ENCODE measurements at regions not wholly inside any gene's neighbourhood (a gene's known extent, or its start where the extent isn't known, plus 50 kb on each side); places are given as distances from the start of the nearest gene placed in this dataset.

- H3K36me3 Mint-ChIP-seq (ENCODE audit: low read depth) = no peaks in the 10 kb centered on the region
- no peaks in the 10 kb centered on the region for H3K9me3 Mint-ChIP-seq
- no peak overlapping the region for H3K4me3 Mint-ChIP-seq
- H3K4me1 Mint-ChIP-seq = peaks cover 27% of the 10 kb centered on the region
- peak overlapping the region in 1 of 3 experiments; percentile 83 for H3K27ac Mint-ChIP-seq
- H3K27me3 Mint-ChIP-seq (ENCODE audit: low read depth) = no peaks in the 10 kb centered on the region
- TF ChIP-seq CTCF (IDR thresholded peaks at IDR 0.05; ENCODE audit: unreplicated experiment in 3 of 3) = no peak
Observed at GRCh38 chr1:116287341-116288200, 85.5 kb upstream of the ATP1A1 start.

GRCh38 chr1:116288201-116288598, 84.8 kb upstream of the ATP1A1 start:
- Mint-ChIP-seq H3K4me1 (peaks cover 27% of the 10 kb centered on the region), H3K27me3 (ENCODE audit: low read depth) (no peaks in the 10 kb centered on the region), H3K9me3 (no peaks in the 10 kb centered on the region), H3K36me3 (ENCODE audit: low read depth) (no peaks in the 10 kb centered on the region), H3K4me3 (no peak overlapping the region), H3K27ac (no peak overlapping the region)
- no peak for TF ChIP-seq CTCF (IDR thresholded peaks at IDR 0.05; ENCODE audit: unreplicated experiment in 3 of 3)

GRCh38 chr1:116289193-116289592, 83.9 kb upstream of the ATP1A1 start:
- no peaks in the 10 kb centered on the region for H3K27me3 Mint-ChIP-seq (ENCODE audit: low read depth)
- no peak overlapping the region for H3K4me3 Mint-ChIP-seq
- H3K27ac Mint-ChIP-seq = no peak overlapping the region
- no peaks in the 10 kb centered on the region for H3K36me3 Mint-ChIP-seq (ENCODE audit: low read depth)
- TF ChIP-seq CTCF (IDR thresholded peaks at IDR 0.05; ENCODE audit: unreplicated experiment in 3 of 3) = no peak
- H3K4me1 Mint-ChIP-seq = peaks cover 27% of the 10 kb centered on the region
- H3K9me3 Mint-ChIP-seq = no peaks in the 10 kb centered on the region

GRCh38 chr1:116290085-116290705, 82.8 kb upstream of the ATP1A1 start:
- no peak overlapping the region for H3K4me3 Mint-ChIP-seq
- H3K27ac Mint-ChIP-seq = no peak overlapping the region
- no peaks in the 10 kb centered on the region for H3K27me3 Mint-ChIP-seq (ENCODE audit: low read depth)
- no peak for TF ChIP-seq CTCF (IDR thresholded peaks at IDR 0.05; ENCODE audit: unreplicated experiment in 3 of 3)
- H3K9me3 Mint-ChIP-seq = no peaks in the 10 kb centered on the region
- peaks cover 27% of the 10 kb centered on the region for H3K4me1 Mint-ChIP-seq
- no peaks in the 10 kb centered on the region for H3K36me3 Mint-ChIP-seq (ENCODE audit: low read depth)

GRCh38 chr1:116291024-116291423, 82.0 kb upstream of the ATP1A1 start:
- TF ChIP-seq CTCF (IDR thresholded peaks at IDR 0.05; ENCODE audit: unreplicated experiment in 3 of 3) = no peak
- Mint-ChIP-seq H3K4me3 (no peak overlapping the region), H3K9me3 (no peaks in the 10 kb centered on the region), H3K27me3 (ENCODE audit: low read depth) (no peaks in the 10 kb centered on the region), H3K4me1 (peaks cover 20% of the 10 kb centered on the region), H3K27ac (no peak overlapping the region), H3K36me3 (ENCODE audit: low read depth) (no peaks in the 10 kb centered on the region)

Data from nephron (organoid).